ENCODE measurements at regions not wholly inside any gene's neighbourhood (a gene's known extent, or its start where the extent isn't known, plus 50 kb on each side); places are given as distances from the start of the nearest gene placed in this dataset.

GRCh38 chr18:40789286-40789685 is 1165.7 kb upstream of the PIK3C3 start:
- no peak for DNase-seq (ENCODE audit: low spot score)

- DNase-seq (ENCODE audit: low spot score), result no peak
These were observed 1172.4 kb upstream of the PIK3C3 start for GRCh38 chr18:40782453-40783130.

DNA sequence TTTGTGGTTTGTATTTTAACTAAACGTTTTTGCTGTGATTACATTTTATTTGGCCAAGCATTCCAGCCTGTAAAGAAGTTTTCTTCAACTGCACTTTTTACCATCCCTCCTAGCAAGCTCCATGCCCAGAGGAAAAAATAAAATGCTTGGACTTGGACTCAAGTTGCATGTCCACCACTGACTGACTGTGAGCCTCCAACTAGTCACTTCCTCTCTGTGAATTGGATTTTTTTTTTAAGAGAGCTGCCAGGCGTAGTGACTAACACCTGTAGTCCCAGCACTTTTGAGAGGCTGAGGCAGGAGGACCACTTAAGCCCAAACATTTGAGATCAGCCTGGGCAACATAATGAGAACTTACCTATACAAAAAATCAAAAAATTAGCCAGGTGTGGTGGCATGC is 1185.2 kb upstream of the PIK3C3 start:
- no peak for DNase-seq (ENCODE audit: low spot score)

DNA sequence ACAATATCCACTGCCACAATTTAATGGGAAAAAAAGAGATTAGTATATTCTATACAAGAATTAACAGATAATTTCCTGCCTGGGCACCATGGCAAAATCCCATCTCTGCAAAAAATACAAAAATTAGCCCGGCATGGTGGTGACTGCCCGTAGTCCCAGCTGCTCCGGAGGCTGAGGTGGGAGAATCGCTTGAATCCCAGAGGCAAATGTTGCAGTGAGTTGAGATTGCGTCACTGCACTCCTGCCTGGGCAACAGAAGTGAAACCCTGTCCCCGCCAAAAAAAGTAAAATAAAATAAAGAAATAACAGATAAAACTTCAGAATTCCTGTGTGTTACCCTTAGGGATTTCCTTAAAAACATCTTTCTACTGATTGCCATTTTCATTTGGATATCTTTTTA is 1194.8 kb upstream of the PIK3C3 start:
- DNase-seq (ENCODE audit: low spot score), result no peak

- DNase-seq (ENCODE audit: low spot score), result no peak
These were observed 1200.6 kb upstream of the PIK3C3 start for GRCh38 chr18:40754477-40754876.

DNA sequence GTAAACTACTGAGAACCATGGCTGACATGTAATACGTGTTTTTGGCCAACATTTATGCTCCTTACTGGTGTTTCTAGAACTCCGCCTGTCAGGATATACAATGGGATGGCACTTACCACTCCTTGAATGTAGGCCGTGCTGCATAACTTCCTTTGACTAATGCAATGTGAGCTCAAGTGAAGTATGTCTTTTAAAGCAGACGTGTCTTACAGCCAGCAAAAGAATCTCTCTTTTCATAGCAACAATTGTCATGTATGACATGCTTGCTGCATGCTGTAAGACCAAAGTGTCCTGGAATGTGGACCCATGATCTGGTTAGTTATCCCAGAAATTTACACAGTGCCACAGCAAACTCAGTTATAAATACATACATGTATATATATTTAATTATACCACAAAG is 1202.7 kb upstream of the PIK3C3 start:
- no peak for DNase-seq (ENCODE audit: low spot score)

- no peak for DNase-seq (ENCODE audit: low spot score)
These were observed 1203.8 kb upstream of the PIK3C3 start for GRCh38 chr18:40751186-40751585.

DNA sequence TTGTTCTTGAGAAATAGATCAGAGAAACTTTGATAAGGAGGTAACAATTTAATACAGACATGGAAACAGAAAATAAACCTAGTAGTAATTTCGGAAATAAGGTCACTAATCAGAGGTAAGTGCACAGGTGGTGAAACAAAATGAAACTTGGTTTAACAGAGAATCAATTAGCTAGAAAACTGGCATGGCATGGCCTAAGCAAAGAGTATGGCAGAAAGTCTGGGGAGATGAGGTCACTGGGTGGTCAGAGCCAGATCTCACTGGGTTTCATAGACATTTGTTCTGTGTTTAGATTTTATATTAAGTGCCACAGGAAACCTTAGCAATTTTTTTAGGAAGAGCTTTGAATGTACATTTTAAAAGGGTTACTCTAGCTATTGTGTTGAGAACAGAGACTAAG is 1216.0 kb upstream of the PIK3C3 start:
- no peak for DNase-seq (ENCODE audit: low spot score)

DNA sequence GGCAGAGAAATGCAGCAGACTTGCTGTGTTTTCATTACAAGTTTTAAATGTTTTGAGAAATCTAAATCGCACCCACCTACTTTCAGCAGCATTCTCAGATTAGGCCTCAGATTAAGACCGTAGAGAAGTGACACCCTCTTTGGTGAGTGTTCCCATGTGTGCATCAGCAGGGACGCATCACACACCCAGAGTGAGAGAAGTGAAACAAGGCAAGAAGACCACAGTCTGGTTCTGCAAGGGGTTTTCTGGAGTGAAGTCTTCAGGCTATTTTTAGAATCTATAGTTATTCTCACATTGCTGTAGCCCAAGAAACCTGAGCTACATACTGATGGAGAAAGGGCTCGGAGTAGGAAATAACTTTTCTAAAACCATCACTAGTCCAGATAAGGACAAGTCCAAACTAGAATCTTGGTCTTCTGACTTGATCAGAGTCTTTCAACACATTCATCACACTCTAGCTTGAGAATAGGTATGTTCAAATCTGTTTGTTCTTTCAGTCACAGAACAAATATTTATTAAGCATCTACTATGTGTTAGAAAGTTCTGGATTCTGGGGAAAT is 1216.6 kb upstream of the PIK3C3 start:
- DNase-seq (ENCODE audit: low spot score), result no peak

- no peak for DNase-seq (ENCODE audit: low spot score)
These were observed 1246.3 kb upstream of the PIK3C3 start for GRCh38 chr18:40708726-40709125.

- DNase-seq (ENCODE audit: low spot score), result no peak
These were observed 1247.2 kb upstream of the PIK3C3 start for GRCh38 chr18:40707797-40708196.

DNA sequence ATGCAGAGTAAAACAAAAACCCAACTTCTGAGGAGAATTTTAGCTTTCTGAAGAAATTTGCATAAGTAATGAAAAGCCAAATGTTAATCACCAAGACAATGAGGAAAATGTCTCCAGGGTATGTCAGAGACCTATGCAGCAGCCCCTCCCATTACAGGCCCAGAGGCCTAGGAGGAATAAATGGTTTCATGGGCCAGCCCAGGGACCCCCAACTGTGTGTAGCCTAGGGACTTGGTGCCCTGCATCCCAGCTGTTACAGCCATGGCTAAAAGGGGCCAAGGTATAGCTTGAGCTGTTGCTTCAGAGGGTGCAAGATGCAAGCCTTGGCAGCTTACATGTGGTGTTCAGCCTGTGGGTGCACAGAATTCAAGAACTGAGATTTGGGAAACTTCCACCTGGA is 1256.9 kb upstream of the PIK3C3 start:
- no peak for DNase-seq (ENCODE audit: low spot score)

GRCh38 chr18:40695526-40695925 is 1259.5 kb upstream of the PIK3C3 start:
- no peak for DNase-seq (ENCODE audit: low spot score)

DNA sequence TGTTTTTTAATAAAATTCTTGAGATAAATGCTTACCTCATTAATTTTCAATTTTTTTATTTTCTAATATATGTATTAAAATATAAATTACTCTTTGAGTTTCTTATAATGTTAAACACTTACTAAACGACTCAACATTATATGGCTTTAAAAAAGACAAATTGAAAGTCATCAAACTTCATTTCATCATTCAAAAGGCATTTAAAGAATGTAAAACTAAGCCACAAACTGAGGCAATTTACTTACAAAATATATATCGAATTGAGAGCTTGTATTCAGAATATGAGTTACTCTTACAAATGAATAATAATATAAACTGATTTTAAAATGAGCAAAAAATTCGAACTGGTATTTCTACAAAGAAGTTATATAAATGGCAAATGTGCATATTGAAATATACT is 1262.2 kb upstream of the PIK3C3 start:
- DNase-seq (ENCODE audit: low spot score), result no peak

- DNase-seq (ENCODE audit: low spot score), result no peak
These were observed 1265.0 kb upstream of the PIK3C3 start for GRCh38 chr18:40690062-40690461.

- no peak for DNase-seq (ENCODE audit: low spot score)
These were observed 1267.6 kb upstream of the PIK3C3 start for GRCh38 chr18:40687399-40687798.

- DNase-seq (ENCODE audit: low spot score), result no peak
These were observed 1268.2 kb upstream of the PIK3C3 start for GRCh38 chr18:40686836-40687235.

GRCh38 chr18:40685219-40685618 is 1269.8 kb upstream of the PIK3C3 start:
- no peak for DNase-seq (ENCODE audit: low spot score)

GRCh38 chr18:40678318-40678717 is 1276.7 kb upstream of the PIK3C3 start:
- no peak for DNase-seq (ENCODE audit: low spot score)

DNA sequence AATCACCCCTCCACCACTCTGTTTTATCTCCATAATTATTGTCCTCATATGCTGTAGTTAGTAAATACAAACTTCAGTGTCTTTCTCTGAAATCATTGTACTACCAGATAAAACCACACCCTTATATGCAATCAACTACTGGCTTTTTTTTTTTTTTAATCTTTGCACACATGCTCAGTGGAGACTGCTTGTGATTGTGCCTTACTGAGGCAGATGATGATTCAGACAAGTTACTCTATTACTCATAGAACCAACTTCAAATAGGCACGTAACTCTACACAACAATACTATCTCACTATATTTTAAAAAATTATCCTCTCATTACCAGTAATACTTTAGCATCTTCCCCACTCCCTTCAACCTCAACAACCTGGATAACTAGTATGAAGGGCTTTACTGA is 1278.4 kb upstream of the PIK3C3 start:
- DNase-seq (ENCODE audit: low spot score), result no peak

- no peak for DNase-seq (ENCODE audit: low spot score)
These were observed 1281.9 kb upstream of the PIK3C3 start for GRCh38 chr18:40673150-40673549.

GRCh38 chr18:40672590-40672989 is 1282.4 kb upstream of the PIK3C3 start:
- no peak for DNase-seq (ENCODE audit: low spot score)

DNA sequence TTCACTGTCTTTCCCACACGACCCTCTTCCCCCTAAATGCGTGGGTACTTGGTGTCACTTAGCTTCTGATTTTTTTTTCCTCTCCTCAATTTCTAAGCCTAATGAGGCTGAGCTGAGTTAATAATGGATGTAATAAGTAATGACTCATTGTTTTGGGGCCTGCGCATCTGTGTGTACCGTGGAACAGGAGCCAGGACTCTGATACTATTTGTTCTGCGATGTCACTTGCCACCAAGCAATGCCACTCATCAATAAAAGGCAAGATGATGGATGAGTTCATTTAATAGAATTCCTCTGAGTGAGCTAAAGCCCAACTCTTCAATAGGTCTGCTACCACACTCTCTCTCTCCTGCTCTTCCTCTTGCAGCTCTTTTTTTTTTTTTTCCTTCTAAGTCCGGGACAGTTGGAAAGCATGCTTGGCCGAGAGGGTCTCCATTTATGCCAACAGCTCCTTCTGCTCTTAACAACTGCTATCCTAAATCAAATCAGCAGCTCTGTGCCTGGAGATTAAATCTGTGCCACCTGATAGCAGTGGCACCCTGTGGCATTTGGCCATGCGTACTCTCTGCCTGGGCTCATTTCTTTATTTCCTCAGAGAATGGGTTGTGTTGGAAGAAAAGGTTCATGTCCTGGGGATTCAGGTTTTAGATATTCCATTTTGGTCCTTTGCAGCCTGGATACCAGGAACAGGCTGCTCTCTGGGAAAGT is 1284.2 kb upstream of the PIK3C3 start:
- no peak for DNase-seq (ENCODE audit: low spot score)
